H9 (cell line): ENCODE measurements at regions not wholly inside any gene's neighbourhood (a gene's known extent, or its start where the extent isn't known, plus 50 kb on each side); places are given as distances from the start of the nearest gene placed in this dataset.

ENCODE experiments used
- DNase-seq: peaks from one replicate; pipeline ENCODE4 v3.0.0-alpha.2; 2017
- H2AFZ ChIP-seq: one replicate; pipeline ENCODE4 v1.6.1; 2013; ENCODE audit warnings: mild to moderate bottlenecking, low read length, control low read depth, moderate library complexity
- H2AK5ac ChIP-seq: 2 replicates; pipeline ENCODE4 v1.6.1; 2013; ENCODE audit warnings: low read length, control low read depth, mixed read lengths; ENCODE audit not compliant: insufficient read length
- H2BK120ac ChIP-seq: one replicate; pipeline ENCODE4 v1.6.1; 2013; ENCODE audit warnings: low read depth, mild to moderate bottlenecking, low read length, control low read depth, inconsistent platforms; ENCODE audit not compliant: poor library complexity, severe bottlenecking
- H2BK12ac ChIP-seq: 2 replicates; pipeline ENCODE4 v1.6.1; 2013; ENCODE audit warnings: low read length, control low read depth, mixed read lengths, low read depth; ENCODE audit not compliant: insufficient read length
- H2BK15ac ChIP-seq: 2 replicates; pipeline ENCODE4 v1.6.1; 2013; ENCODE audit warnings: low read depth, low read length, control low read depth
- H2BK20ac ChIP-seq: one replicate; pipeline ENCODE4 v1.6.1; 2013; ENCODE audit warnings: low read depth, mild to moderate bottlenecking, low read length, control low read depth, inconsistent platforms; ENCODE audit not compliant: poor library complexity, severe bottlenecking
- H2BK5ac ChIP-seq: 2 replicates; pipeline ENCODE4 v1.6.1; 2013; ENCODE audit warnings: low read length, control low read depth, mixed read lengths; ENCODE audit not compliant: insufficient read length
- H3K14ac ChIP-seq: 2 replicates; pipeline ENCODE4 v1.6.1; 2013; ENCODE audit warnings: low read length, control low read depth; ENCODE audit not compliant: insufficient read depth
- H3K18ac ChIP-seq: 2 replicates; pipeline ENCODE4 v1.6.1; 2013; ENCODE audit warnings: low read depth, mild to moderate bottlenecking, mixed read lengths, low read length, control low read depth; ENCODE audit not compliant: insufficient read length
- H3K23ac ChIP-seq: 2 replicates; pipeline ENCODE4 v1.6.1; 2013; ENCODE audit warnings: low read length, control low read depth, mixed read lengths, low read depth; ENCODE audit not compliant: insufficient read length
- H3K23me2 ChIP-seq: 2 replicates; pipeline ENCODE4 v1.6.1; 2013; ENCODE audit warnings: low read depth, mild to moderate bottlenecking, mixed read lengths, low read length, control low read depth; ENCODE audit not compliant: insufficient read length, poor library complexity, severe bottlenecking
- H3K27ac ChIP-seq: 2 replicates; pipeline ENCODE4 v1.5.1; 2013; ENCODE audit warnings: low read length, control low read depth, mixed read lengths, low read depth; ENCODE audit not compliant: insufficient read length
- H3K27me3 ChIP-seq: 2 replicates; pipeline ENCODE4 v1.6.1; 2013; ENCODE audit warnings: low read length, control low read depth, inconsistent platforms; ENCODE audit not compliant: insufficient read depth
- H3K4ac ChIP-seq: 2 replicates; pipeline ENCODE4 v1.6.1; 2013; ENCODE audit warnings: low read depth, mild to moderate bottlenecking, control low read depth, inconsistent platforms, low read length, moderate library complexity
- H3K4me1 ChIP-seq: 2 replicates; pipeline ENCODE4 v1.6.1; 2013; ENCODE audit warnings: low read length, control low read depth, inconsistent platforms; ENCODE audit not compliant: insufficient read depth
- H3K4me2 ChIP-seq: 2 replicates; pipeline ENCODE4 v1.6.1; 2013; ENCODE audit warnings: low read length, control low read depth, mixed read lengths; ENCODE audit not compliant: insufficient read length, insufficient read depth
- H3K56ac ChIP-seq: 2 replicates; pipeline ENCODE4 v1.6.1; 2013; ENCODE audit warnings: low read depth, mild to moderate bottlenecking, mixed read lengths, low read length, control low read depth; ENCODE audit not compliant: insufficient read length
- H3K79me1 ChIP-seq: 2 replicates; pipeline ENCODE4 v1.6.1; 2013; ENCODE audit warnings: low read depth, mild to moderate bottlenecking, moderate library complexity, low read length, control low read depth, inconsistent platforms; ENCODE audit not compliant: insufficient read depth, poor library complexity, severe bottlenecking
- H3K79me2 ChIP-seq: 2 replicates; pipeline ENCODE4 v1.6.1; 2013; ENCODE audit warnings: low read length, control low read depth, inconsistent platforms; ENCODE audit not compliant: insufficient read depth
- H3K9ac ChIP-seq: 2 replicates; pipeline ENCODE4 v1.6.1; 2013; ENCODE audit warnings: low read length, control low read depth, mixed read lengths; ENCODE audit not compliant: insufficient read length; ENCODE audit errors: extremely low read depth
- H3K9me3 ChIP-seq: one replicate; pipeline ENCODE4 v1.6.1; 2013; ENCODE audit warnings: low read depth, low read length, inconsistent platforms; ENCODE audit not compliant: control insufficient read depth
- H3T11ph ChIP-seq: one replicate; pipeline ENCODE4 v1.6.1; 2013; ENCODE audit warnings: mild to moderate bottlenecking, low read length, control low read depth, inconsistent platforms
- H4K20me1 ChIP-seq: one replicate; pipeline ENCODE4 v1.6.1; 2013; ENCODE audit not compliant: control insufficient read depth, insufficient read length, insufficient read depth
- H4K5ac ChIP-seq: 2 replicates; pipeline ENCODE4 v1.6.1; 2013; ENCODE audit warnings: low read depth, mild to moderate bottlenecking, mixed read lengths, low read length, control low read depth; ENCODE audit not compliant: insufficient read length
- H4K8ac ChIP-seq: replicated peaks from 2 replicates; pipeline ENCODE4 v1.6.1; 2013; ENCODE audit warnings: low read length, control low read depth, mixed read lengths, low read depth; ENCODE audit not compliant: insufficient read length
- H4K91ac ChIP-seq: 2 replicates; pipeline ENCODE4 v1.6.1; 2013; ENCODE audit warnings: low read depth, mild to moderate bottlenecking, moderate library complexity, mixed read lengths, low read length, control low read depth; ENCODE audit not compliant: insufficient read length
- H3K27ac Mint-ChIP-seq, 3 experiments: 2 replicates in 2 of 3; 3 replicates in 1 of 3; pipeline ENCODE4 v1.8.0; 2020 to 2021; ENCODE audit warnings: mixed read lengths in 3 of 3, mild to moderate bottlenecking in 1 of 3, moderate library complexity in 1 of 3
- H3K27me3 Mint-ChIP-seq: 2 replicates; pipeline ENCODE4 v1.8.0; 2021; ENCODE audit warnings: low read depth, mild to moderate bottlenecking, moderate library complexity, mixed read lengths
- H3K36me3 Mint-ChIP-seq, 3 experiments: 2 replicates in 2 of 3; 3 replicates in 1 of 3; pipeline ENCODE4 v1.8.0; 2020 to 2021; ENCODE audit warnings: low read depth in 3 of 3, mixed read lengths in 3 of 3; ENCODE audit not compliant: insufficient read depth in 1 of 3
- H3K4me1 Mint-ChIP-seq, 2 experiments: 2 replicates each; pipeline ENCODE4 v1.8.0; 2020; ENCODE audit warnings: mixed read lengths in 2 of 2
- H3K4me3 Mint-ChIP-seq, 2 experiments: 2 replicates in 1 of 2; 3 replicates in 1 of 2; pipeline ENCODE4 v1.8.0; 2020 to 2021; ENCODE audit warnings: mild to moderate bottlenecking in 2 of 2, mixed read lengths in 2 of 2, moderate library complexity in 1 of 2
- H3K9me3 Mint-ChIP-seq, 2 experiments: 2 replicates in 1 of 2; 3 replicates in 1 of 2; pipeline ENCODE4 v1.8.0; 2020; ENCODE audit warnings: mild to moderate bottlenecking in 2 of 2, mixed read lengths in 2 of 2, moderate library complexity in 1 of 2
- WGBS: extraction: QIAGEN DNeasy Blood & Tissue Kit; methylation state at CpG from one replicate; pipeline ENCODE4 v1.1.7; 2013; ENCODE audit warnings: missing lambda C conversion rate, low lambda C conversion rate, mixed read lengths; ENCODE audit not compliant: insufficient read length; ENCODE audit errors: extremely low coverage; 5-methylcytosine and 5-hydroxymethylcytosine counted together
- TF ChIP-seq, protein P1 (sequence below): fragments of 200-600 bp; sonication (generic); conservative IDR thresholded peaks from 3 replicates; pipeline ENCODE4 v1.8.0; 2021; ENCODE audit warnings: antibody characterized with exemption, mild to moderate bottlenecking

DNA sequence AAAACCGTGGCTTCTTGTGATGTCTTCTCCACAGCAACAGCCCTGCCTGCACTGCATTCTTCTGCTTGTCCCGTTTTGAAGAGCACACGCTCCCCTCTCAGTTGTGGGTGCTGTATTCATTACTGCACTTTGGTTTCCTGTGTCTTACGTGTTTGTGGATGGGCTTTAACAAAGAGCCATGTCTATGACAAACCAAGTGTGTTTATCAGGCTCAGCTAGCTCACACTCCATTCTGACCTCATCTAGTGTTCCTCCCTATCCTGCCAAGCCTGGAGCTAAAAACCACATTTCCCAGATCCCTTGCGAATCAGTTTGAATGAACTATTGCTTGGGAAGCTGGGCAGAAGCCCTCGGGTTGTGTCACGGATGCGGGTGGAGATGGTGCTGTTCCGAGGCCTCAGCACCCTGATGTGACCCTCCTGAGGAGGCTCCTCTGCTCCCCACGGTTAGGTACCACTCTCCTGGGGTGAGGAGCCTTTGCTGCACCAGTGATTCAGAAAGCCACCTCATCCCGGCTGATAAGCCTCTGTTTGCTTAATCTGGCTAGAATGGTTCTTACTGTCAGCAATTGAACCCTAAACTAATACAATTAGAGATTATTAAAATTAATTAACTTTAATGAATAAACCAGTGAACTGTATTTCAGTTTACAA, 116.5 kb downstream of the GALR1 start:
- H3K4me1 Mint-ChIP-seq: peaks cover 3 to 5% of the 10 kb centered on the region in 2 experiments; a peak in 3 of 4 replicates
- peaks cover 15 to 26% (median 19%) of the 10 kb centered on the region in 3 experiments for H3K36me3 Mint-ChIP-seq
- Histone ChIP-seq H3T11ph (no peak overlapping the region), H4K91ac (no peak overlapping the region), H2BK120ac (no peak overlapping the region), H4K5ac (no peak overlapping the region), H3K14ac (no peak overlapping the region), H2AFZ (no peak overlapping the region), H4K8ac (no peak overlapping the region), H3K79me1 (no peaks in the 10 kb centered on the region), H3K56ac (no peak overlapping the region), H2BK20ac (no peak overlapping the region), H3K23me2 (no peaks in the 10 kb centered on the region), H4K20me1 (no peaks in the 10 kb centered on the region), H3K27me3 (no peaks in the 10 kb centered on the region), H2AK5ac (no peak overlapping the region), H3K79me2 (no peaks in the 10 kb centered on the region), H3K23ac (no peak overlapping the region), H3K9me3 (peaks cover 11% of the 10 kb centered on the region), H2BK5ac (no peak overlapping the region), H2BK12ac (no peak overlapping the region), H3K9ac (no peak overlapping the region), H3K4me2 (no peak overlapping the region), H3K4me1 (no peaks in the 10 kb centered on the region; the same call in 1 of the 2 replicates), H3K18ac (no peak overlapping the region), H3K27ac (no peak overlapping the region), H2BK15ac (no peak overlapping the region), H3K4ac (no peak overlapping the region)
- H3K9me3 Mint-ChIP-seq: peaks cover 34 to 51% of the 10 kb centered on the region in 2 experiments
- no peak for DNase-seq
- TF ChIP-seq, protein P1, sequence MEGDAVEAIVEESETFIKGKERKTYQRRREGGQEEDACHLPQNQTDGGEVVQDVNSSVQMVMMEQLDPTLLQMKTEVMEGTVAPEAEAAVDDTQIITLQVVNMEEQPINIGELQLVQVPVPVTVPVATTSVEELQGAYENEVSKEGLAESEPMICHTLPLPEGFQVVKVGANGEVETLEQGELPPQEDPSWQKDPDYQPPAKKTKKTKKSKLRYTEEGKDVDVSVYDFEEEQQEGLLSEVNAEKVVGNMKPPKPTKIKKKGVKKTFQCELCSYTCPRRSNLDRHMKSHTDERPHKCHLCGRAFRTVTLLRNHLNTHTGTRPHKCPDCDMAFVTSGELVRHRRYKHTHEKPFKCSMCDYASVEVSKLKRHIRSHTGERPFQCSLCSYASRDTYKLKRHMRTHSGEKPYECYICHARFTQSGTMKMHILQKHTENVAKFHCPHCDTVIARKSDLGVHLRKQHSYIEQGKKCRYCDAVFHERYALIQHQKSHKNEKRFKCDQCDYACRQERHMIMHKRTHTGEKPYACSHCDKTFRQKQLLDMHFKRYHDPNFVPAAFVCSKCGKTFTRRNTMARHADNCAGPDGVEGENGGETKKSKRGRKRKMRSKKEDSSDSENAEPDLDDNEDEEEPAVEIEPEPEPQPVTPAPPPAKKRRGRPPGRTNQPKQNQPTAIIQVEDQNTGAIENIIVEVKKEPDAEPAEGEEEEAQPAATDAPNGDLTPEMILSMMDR: no peak
- H3K27me3 Mint-ChIP-seq: peaks cover under 1% of the 10 kb centered on the region
- H3K27ac Mint-ChIP-seq: no peak overlapping the region
- no peak overlapping the region for H3K4me3 Mint-ChIP-seq
- WGBS: no CpG with 5 or more reads among the region's 11 CpGs
